NCI-H1105 treated with DMSO at 0.1 percent for 48 hours (cell line): ENCODE measurements at regions not wholly inside any gene's neighbourhood (a gene's known extent, or its start where the extent isn't known, plus 50 kb on each side); places are given as distances from the start of the nearest gene placed in this dataset.
"Not testable (repeated sequence)": the region's sequence is repeated elsewhere in the genome, so short reads cannot be mapped to it uniquely, and the experiment has no call there.

ENCODE experiments used
- DNase-seq: peaks from one replicate; lab custom pipeline; 2025; lab: John Stamatoyannopoulos, UW

- no peak for DNase-seq
Measured at GRCh38 chr1:168420177-168420576, 123.6 kb downstream of the XCL2 start.

DNA sequence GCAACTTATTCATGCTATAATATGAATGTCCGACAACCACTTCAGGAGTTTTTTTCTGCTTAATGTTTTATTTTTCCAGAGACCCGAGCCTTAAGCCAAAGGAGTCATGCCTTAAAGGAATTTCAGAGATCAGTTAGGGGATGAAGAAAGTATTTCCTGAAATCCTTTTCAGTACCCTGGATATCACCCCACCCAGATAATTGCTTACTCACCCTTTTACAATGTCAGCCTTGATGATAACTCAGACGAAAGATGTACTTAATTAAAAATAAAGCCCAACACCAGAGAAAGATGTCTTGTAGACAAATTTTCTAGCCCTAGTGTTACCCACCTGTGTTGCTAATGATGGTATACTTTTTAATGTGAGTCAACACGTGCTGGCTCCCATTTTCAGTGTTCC is 124.1 kb downstream of the XCL2 start:
- no peak for DNase-seq

DNA sequence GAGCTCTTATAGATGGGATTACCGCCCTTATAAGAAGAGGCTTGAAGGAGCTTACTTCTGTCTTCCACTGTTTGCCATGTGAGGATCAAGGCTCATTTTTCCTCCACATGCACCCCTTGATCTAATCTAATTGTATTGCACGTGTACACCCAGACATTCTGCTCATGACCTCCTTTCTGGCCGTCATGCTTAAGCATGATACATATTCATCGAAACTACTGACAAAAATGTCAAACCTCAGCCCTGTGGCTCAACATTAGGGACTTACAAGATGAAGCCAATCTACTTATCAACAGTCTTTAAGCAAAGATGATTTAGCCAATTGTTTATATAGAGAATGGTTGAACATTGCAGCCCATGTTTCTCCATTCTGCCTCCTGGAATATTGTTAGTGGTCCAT is 127.6 kb downstream of the XCL2 start:
- DNase-seq: no peak

- DNase-seq: no peak
Measured at GRCh38 chr1:168414914-168415313, 128.9 kb downstream of the XCL2 start.

GRCh38 chr1:168410464-168410863 is 129.8 kb downstream of the TBX19 start:
- DNase-seq: no peak

GRCh38 chr1:168408884-168409283 is 128.2 kb downstream of the TBX19 start:
- DNase-seq: no peak

DNA sequence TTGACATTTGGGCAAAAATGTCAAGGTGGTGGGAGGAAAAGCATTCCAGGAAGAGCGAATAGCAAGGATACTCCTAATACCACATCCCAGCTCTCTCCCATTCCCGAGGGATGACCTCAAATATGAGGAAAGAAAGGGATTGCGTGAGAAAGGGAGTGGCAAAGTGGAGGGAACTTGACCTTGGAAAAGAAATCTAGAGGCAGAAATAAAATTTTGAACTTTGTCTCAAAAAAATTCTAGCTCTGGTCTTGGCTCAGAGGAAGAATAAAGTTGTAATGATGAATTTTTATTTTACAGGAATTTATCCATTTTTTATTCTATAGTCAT is 127.8 kb downstream of the TBX19 start:
- DNase-seq: no peak

- DNase-seq: no peak
Measured at GRCh38 chr1:168407832-168408538, 127.3 kb downstream of the TBX19 start.

DNA sequence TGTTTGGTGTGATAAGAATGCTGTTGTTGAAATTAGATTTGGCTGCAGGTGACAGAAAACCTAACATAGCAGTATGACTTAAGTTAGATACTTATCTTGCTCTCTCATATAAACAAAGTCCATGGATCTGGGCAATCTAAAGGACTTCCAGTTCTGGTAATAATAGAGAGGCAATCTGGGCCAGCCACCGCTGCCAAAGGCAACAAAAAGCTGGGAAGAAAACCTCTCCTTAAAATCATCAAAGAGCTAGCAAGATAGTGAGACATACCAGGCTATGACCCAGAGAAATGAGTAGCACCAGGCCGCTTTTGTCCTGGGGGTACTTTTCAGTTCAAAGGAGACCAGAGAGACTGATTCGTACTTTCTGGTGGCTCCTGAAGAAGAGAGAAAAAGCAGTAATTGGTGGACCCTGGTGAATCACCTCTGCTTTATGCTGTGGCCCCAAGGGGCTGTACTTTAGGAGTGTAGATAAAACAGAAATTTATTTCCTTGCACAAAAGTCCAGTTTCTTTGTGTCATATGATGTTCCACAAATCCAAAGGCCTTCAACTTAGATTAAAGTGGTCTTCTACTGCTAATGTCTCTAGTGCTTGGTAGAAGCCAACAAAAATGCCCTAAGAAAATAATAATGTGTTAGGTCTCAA is 125.4 kb downstream of the TBX19 start:
- no peak for DNase-seq

DNA sequence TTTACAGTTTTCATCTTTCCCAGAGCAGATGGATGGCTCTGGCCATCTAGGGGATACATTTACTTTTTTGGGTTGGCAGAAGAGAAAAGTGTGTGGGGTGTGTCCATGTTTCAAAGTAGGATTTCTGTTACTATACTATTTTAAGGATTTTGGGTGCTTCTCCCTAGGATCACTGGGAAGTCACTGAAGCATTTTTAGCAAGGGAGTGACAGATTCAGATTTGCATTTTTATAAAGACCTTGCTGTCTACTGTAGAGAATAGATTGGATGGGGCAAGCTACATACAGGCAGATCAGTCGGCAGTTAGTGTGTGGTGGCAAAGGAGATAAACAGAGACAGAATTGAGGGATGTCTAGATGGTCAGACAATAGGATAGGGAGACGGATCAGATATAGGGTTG is 122.5 kb downstream of the TBX19 start:
- no peak for DNase-seq

- DNase-seq: not testable (repeated sequence)
Measured at GRCh38 chr1:168402466-168402865, 121.8 kb downstream of the TBX19 start.

DNA sequence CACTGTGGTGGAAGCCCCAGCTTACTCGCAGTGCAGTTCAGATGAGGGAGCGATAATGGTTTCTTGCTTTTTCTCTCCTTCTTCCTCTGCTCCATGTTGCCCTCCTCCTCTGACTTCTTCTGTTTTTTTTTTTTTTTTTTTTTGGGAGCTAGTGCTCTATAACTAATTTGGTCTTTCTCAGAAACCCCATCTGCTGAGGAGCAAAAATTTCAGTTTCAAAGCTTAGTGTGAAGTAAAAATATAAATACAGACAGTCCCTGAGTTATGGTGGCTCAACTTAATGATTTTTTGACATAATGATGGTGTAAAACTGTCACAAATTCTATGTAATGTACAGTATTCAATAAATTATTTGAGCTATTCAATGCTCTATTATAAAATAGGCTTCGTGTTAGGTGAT is 120.7 kb downstream of the TBX19 start:
- no peak for DNase-seq

- DNase-seq: no peak
Measured at GRCh38 chr1:168400139-168400538, 119.5 kb downstream of the TBX19 start.

DNA sequence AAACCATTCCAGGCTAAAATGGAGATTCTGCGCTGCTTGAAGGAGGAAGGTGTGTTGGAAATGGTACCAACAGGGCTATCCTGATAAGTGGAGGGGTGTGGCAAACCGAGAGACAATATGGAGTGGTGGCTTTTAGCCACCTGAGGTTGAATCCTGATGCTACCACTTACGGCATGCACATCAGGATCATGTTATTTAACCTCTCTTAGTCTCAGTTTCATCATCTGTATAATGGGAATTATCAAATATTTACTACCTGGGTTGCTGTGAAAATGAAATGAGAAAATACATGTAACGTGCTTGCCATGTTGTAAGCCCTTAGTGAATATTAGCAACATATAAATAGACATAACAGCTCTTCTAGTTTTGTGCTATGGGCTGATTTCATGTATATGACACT is 117.1 kb downstream of the TBX19 start:
- no peak for DNase-seq

- no peak for DNase-seq
Measured at GRCh38 chr1:168396940-168397684, 116.4 kb downstream of the TBX19 start.

DNA sequence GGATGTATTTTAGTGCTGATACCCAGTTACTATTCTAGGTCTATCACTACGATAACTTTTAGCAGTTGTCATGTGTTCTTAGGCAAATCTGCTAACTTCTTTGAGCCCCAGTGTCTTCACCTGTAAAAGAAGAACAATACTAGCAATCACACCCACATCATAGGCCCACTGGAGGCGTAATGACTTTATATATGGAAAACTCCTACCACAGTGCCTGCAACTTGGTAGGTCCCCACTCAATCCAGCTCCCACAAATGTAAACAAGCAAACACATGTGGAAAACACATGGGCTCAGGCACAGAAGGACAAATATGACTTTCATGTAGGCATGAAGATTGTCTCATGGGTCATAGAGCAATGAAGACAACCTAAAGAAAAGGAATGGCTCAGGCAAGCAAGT is 115.8 kb downstream of the TBX19 start:
- no peak for DNase-seq

DNA sequence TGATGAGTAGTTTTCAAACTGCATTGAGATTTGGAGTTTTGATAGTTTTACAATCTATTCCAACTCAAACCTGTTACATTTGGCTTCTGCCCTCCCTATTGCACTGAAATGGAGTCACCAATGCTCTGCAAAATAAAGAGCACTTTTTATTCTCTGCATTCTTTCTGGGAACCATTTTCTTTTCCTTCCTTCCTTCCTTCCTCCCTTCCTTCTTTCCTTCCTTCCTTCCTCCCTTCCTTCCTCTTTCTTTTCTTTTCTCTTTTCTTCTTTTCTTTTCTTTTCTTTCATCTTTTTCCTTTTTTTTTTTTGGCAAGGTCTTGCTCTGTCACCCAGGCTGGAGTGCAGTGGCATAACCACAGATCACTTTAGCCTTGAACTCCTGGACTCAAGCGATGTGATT is 114.2 kb downstream of the TBX19 start:
- DNase-seq: no peak

- no peak for DNase-seq
Measured at GRCh38 chr1:168392958-168393549, 112.4 kb downstream of the TBX19 start.

DNA sequence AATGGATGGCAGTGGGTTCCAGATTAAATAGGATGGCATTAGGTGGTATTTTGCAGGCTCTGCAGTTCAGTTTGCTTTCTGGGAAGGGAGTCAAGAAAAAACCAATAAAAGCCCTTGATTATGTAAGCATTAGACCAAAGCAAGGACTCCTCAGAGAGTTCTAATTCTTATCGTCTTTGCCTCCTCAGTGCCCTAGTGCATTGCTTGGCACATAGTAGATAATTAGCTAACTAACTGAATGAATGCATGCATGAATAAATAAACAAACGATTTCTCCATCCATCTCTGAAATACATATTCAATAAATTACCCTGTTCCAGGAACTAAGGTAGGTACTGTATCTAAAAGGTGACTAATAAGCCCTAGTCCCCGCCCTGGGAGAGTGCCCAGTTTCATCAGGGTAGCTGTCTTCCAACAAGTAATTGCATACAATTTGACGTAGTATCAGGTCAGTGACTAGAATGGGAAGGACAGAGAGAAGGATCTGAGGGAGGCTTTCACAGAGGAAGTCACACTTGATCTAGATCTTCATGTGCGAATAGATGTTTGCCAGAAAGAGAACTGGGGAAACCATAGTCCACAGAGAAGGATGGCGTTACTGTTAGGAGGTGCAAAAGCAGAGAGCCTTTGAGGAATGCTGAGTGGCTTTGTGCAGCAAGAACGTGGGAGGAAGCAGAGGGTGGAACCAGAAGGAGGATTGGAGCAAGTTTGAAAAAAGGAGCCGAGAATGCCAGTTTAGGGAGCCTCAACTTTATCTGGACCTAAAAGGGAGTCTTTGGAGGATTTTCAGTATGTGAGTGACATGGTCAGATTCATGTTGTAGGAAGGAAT is 111.4 kb downstream of the TBX19 start:
- no peak for DNase-seq

DNA sequence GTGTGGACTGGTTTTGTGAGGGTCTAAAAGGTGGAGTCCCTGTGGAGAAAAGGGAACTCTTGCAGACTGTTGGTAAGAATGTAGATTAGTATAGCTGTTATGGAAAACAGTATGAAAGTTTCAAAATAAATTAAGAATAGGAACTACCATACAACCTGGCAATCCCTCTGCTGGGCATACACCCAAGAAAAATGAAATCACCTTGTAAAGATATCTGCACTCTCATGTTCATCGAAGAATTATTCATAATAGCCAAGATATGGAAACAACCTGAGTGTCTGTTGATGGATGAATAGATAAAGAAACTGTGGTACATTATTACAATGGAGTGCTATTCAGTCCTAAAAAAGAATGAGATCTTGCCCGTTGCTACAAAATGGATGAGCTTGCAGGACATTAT is 109.6 kb downstream of the TBX19 start:
- no peak for DNase-seq

- no peak for DNase-seq
Measured at GRCh38 chr1:168387781-168388760, 107.4 kb downstream of the TBX19 start.
